ENCODE measurements at regions not wholly inside any gene's neighbourhood (a gene's known extent, or its start where the extent isn't known, plus 50 kb on each side); places are given as distances from the start of the nearest gene placed in this dataset.
"Not testable (repeated sequence)": the region's sequence is repeated elsewhere in the genome, so short reads cannot be mapped to it uniquely, and the experiment has no call there.

GRCh38 chr4:104649631-104650030 is 154.9 kb upstream of the CXXC4 start:
- no peak for DNase-seq (ENCODE audit: extremely low read depth in 1 of 2, low read depth in 1 of 2)

DNA sequence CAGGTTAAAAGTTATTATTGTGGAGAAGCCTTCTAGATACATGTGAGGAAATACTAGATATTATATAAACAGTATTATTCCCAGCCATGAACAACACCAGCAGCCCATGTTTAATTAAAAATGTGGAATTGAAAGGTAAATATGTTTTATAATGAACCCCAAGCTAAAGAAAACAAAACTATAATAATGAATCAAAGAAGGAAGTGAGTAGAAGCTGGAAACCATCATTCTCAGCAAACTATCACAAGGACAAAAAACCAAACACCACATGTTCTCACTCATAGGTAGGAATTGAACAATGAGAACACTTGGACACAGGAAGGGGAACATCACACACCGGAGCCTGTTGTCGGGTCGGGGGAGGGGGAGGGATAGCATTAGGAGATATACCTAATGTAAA is 167.6 kb upstream of the CXXC4 start:
- DNase-seq (ENCODE audit: extremely low read depth in 1 of 2, low read depth in 1 of 2), result not testable (repeated sequence)

- DNase-seq (ENCODE audit: extremely low read depth in 1 of 2, low read depth in 1 of 2), result no peak
Observed at GRCh38 chr4:104677116-104677515, 182.4 kb upstream of the CXXC4 start.

DNA sequence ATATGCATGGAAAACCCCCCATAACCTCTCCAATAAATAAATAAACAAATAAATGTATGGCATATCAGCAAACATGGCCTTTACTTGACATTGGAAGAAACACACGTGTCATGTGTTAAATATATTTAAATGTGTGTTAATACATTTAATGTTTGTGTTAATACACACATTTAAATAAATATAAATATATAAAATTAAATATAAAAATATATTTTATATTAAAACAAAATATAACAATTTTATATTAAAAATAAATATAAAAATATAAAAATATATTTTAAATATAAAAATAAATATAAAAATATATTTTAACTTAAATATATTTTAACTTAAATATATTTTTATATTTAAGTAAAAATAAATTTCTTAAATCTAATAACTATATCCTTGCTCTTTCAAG is 187.6 kb upstream of the CXXC4 start:
- no peak for DNase-seq (ENCODE audit: extremely low read depth in 1 of 2, low read depth in 1 of 2)

DNA sequence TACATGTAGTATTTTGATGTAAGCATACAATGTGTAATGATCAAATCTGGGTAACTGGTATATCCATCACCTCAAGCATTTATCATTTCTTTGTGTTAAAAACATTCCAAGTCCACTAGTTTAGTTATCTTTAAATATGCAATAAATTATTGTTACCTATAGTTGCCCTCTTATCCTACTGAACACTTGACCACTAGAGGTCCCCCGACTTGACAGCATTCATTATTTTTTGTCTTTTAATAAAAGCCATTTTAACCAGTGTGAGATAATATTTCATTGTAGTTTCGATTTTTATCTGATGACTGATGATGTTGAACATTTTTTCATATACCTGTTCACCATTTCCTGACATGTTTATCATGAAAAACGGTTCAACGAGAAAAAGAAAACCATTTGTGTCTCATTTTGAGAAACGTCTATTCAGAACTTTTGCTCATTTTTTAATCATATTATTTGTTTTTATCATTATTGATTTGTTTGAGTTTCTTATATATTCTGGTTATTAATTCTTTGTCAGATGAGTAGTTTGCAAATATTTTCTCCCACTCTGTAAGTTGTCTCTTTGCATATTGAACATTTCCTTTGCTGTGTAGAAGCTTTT is 199.0 kb upstream of the CXXC4 start:
- DNase-seq (ENCODE audit: extremely low read depth in 1 of 2, low read depth in 1 of 2), result no peak

- no peak for DNase-seq (ENCODE audit: extremely low read depth in 1 of 2, low read depth in 1 of 2)
Observed at GRCh38 chr4:104716584-104716983, 221.9 kb upstream of the CXXC4 start.

GRCh38 chr4:104719539-104720230 is 225.0 kb upstream of the CXXC4 start:
- DNase-seq (ENCODE audit: extremely low read depth in 1 of 2, low read depth in 1 of 2), result no peak

DNA sequence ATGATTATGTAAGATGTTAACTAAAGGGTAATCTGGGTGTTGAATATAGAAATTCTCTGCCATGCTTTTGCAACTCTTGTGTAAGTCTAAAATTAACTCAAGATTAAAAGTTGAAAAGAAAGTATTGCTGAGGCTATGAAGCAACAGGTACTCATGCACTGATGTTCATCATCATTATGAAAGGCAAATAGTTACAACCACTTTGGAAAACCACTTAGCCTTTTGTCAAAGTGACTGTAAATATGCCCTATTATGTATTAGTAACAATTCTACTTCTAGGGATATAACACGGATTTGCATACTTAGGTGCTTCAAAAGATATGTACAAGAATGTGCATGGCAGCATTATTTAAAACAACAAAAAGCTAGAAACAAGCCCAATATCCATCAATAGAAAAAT is 227.8 kb upstream of the CXXC4 start:
- no peak for DNase-seq (ENCODE audit: extremely low read depth in 1 of 2, low read depth in 1 of 2)

- no peak for DNase-seq (ENCODE audit: extremely low read depth in 1 of 2, low read depth in 1 of 2)
Observed at GRCh38 chr4:104726002-104726401, 231.3 kb upstream of the CXXC4 start.

- DNase-seq (ENCODE audit: extremely low read depth in 1 of 2, low read depth in 1 of 2), result no peak
Observed at GRCh38 chr4:104727643-104728042, 232.9 kb upstream of the CXXC4 start.

DNA sequence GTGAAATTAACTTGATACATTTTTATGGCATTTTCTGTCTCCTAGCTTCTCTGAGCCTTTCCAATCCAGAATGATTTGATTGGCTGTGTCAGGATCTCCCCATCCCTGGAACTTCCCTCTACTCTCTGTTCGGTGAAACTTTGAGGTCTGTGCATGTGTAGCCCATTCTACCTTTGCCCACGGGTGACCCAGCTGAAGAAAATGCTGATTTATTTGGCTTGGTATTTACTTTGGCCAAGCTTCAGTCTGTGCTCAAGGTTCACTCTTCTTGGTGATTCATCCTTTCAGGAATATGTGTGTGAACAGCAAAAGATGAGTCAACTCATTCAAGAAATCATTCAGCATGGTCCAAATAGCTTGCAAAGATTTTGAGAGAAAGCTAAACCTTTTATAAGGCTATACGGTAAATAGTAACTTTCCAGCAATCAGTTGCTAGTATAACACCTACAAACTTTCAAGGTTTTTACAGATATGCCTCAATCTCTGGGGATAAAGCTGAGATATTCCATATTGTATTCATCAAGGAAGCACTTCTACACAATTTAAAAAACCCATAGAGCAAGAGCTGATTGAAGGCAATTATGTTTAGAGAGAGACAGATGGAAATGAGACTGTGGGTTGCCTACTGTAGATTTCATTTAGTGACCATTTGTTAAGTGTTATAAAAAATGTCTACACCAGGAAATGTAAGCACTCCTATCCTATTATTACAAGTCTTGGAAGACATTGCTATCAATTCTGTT is 233.9 kb upstream of the CXXC4 start:
- DNase-seq (ENCODE audit: extremely low read depth in 1 of 2, low read depth in 1 of 2), result no peak

DNA sequence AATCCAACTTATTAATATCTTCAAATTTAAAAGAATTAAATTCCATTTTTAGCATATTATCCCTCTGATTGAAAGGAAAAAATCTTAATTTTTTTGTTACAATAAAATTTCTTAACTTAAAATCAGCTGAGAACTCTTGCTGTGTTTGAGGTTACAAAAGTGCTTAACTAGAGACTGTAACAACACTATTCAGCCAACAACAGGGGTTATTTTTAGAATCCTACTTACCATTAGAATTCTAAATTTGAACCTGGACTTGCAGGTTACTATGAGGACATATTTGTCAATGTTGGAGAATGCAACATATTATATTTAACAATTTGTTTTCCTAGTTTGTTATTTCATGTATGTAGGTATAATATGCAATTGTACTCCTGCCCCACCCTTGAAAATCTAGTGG is 238.1 kb upstream of the CXXC4 start:
- DNase-seq (ENCODE audit: extremely low read depth in 1 of 2, low read depth in 1 of 2), result no peak

- no peak for DNase-seq (ENCODE audit: extremely low read depth in 1 of 2, low read depth in 1 of 2)
Observed at GRCh38 chr4:104735174-104735573, 240.5 kb upstream of the CXXC4 start.

DNA sequence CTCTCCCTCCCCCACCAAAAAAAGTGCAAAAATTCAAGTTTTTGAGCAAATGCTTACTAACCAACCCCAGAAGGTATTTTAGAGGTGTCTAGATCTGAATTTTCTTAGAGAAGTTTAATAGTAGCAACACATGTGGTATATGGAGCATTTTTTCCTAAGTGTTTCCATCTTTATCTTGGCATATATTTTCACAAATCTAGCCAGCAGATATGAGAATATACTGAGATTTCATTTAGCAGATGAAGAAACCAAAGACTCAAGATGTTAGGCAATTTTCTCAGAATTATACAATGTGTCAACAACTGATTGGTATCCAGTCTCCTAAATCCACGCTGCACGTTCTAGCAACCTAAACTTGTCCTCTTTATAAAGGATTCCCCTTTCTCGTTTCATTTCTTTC is 245.5 kb upstream of the CXXC4 start:
- DNase-seq (ENCODE audit: extremely low read depth in 1 of 2, low read depth in 1 of 2), result no peak

GRCh38 chr4:104743215-104743653 is 248.5 kb upstream of the CXXC4 start:
- no peak for DNase-seq (ENCODE audit: extremely low read depth in 1 of 2, low read depth in 1 of 2)

GRCh38 chr4:104747635-104748034 is 252.9 kb upstream of the CXXC4 start:
- no peak for DNase-seq (ENCODE audit: extremely low read depth in 1 of 2, low read depth in 1 of 2)

DNA sequence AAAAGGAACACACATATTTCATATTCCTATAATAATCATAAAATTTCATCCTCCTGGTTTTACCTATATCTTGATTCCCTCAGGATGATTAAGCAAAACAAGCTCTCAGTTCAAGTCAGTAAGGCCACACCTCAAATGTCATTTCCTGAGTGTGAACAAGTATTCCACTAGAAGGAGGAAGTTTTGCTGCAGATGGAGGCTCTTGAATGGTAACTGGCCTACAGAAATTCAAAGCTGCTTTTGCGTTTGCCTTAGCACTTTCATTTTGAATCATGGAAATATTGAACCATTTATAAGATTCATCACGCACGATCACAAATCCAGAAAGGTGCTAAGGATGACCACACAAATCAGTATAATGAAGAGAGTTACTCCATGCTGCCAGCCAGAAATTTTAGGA is 254.4 kb upstream of the CXXC4 start:
- no peak for DNase-seq (ENCODE audit: extremely low read depth in 1 of 2, low read depth in 1 of 2)

DNA sequence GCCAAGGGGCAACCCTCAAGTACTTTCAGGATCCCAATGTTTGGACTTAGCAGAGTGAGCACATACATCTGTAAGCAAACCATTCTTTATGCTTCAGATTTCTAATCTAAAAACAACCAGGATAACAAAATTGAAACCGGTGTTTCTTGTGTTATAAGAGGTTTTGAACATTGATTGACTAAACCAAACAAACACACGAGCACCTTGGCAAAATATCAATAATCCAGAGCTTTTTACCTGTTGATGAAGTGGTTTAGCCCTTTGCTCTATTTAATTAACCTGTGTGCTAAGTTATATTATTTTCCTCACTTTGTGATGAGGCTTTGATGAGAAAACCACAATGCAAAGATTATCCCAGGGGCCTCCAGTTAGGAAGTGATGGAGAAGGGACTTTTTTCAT is 255.3 kb upstream of the CXXC4 start:
- no peak for DNase-seq (ENCODE audit: extremely low read depth in 1 of 2, low read depth in 1 of 2)

DNA sequence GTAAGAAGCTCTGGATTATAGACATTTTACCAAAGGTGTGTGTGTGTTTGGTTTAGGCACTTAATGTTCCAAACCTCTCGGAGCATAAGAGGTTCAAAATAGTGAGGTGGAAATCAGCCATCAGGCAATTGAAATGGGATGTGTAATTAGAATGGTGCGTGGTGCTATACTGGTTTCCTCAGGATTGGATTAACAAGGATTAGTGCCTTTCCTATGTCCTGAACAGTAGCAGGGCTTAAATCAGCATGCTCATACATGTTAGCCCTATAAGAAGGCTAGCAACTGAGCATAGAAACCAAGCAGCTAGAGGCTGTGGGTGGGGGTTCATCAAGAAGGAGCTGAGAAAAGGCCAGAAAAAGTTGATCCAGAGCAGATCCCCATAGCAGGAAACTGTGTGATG is 256.8 kb upstream of the CXXC4 start:
- no peak for DNase-seq (ENCODE audit: extremely low read depth in 1 of 2, low read depth in 1 of 2)

GRCh38 chr4:104752337-104752736 is 257.6 kb upstream of the CXXC4 start:
- no peak for DNase-seq (ENCODE audit: extremely low read depth in 1 of 2, low read depth in 1 of 2)

GRCh38 chr4:104756837-104757236 is 262.1 kb upstream of the CXXC4 start:
- no peak for DNase-seq (ENCODE audit: extremely low read depth in 1 of 2, low read depth in 1 of 2)

DNA sequence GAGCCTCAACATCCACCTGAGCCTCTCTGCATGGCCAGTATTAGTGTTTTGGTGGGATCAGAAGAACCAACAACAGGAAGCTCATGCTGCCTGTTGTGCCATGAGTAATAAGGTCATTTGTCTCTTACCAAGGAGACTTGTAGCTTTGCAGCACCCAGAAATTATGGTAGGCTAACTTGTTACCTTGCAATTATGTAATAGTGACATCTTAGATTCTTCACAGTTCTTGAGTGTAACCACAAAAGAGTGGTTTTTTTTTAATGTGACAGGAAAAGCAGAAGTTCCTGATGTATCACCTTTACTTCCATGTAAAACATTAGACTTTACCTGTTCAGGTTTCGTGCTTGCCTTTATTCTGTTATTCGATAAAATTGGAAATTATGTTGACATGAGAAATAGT is 263.9 kb upstream of the CXXC4 start:
- no peak for DNase-seq (ENCODE audit: extremely low read depth in 1 of 2, low read depth in 1 of 2)
